GM12878 (cell line): ENCODE measurements at regions not wholly inside any gene's neighbourhood (a gene's known extent, or its start where the extent isn't known, plus 50 kb on each side); places are given as distances from the start of the nearest gene placed in this dataset.

Source experiments
- ATAC-seq: fragments of 200-7000 bp; cut with Tn5 transposase; 3 replicates; pipeline ENCODE4 v1.9.1; 2020; ENCODE audit warnings: mild to moderate bottlenecking, moderate library complexity
- BruUV-seq: library from RNA; stranded (reverse); fragments of 400-500 nt; replicated peaks from 2 replicates; lab custom pipeline; 2021; lab: Mats Ljungman, UMichigan
- CTCF ChIA-PET: fragments of 300-600 bp; sonication (Branson Sonifier 250); formaldehyde crosslinking; extraction: SDS; loops from one replicate; lab custom pipeline; 2021; ENCODE audit warnings: inconsistent platforms; lab: Yijun Ruan, JAX
- POLR2A ChIA-PET: fragments of 350-600 bp; formaldehyde crosslinking; extraction: SDS; loops from one replicate; lab custom pipeline; 2021; ENCODE audit warnings: inconsistent platforms; lab: Charles Lee
- RAD21 ChIA-PET: fragments of 300-600 bp; sonication (Branson Sonifier 250); formaldehyde crosslinking; loops from one replicate; lab custom pipeline; 2023; ENCODE audit warnings: antibody characterized with exemption; ENCODE audit not compliant: unreplicated experiment; lab: Charles Lee
- SMC1A ChIA-PET: fragments of 300-600 bp; sonication (Branson Sonifier 250); formaldehyde crosslinking; loops from one replicate; lab custom pipeline; 2023; ENCODE audit not compliant: unreplicated experiment, uncharacterized antibody; lab: Charles Lee
- DNase-seq: peaks from one replicate; pipeline ENCODE4 v3.0.0-alpha.2; 2011; ENCODE audit warnings: low read depth, low spot score
- FAIRE-seq: peaks from 3 replicates; lab custom pipeline; 2011; peaks lifted over from hg19 to GRCh38; lab: Jason Lieb, UNC
- H2AFZ ChIP-seq: 2 replicates; pipeline ENCODE4 v1.6.0; 2011; ENCODE audit warnings: low read depth, low read length, control low read depth; ENCODE audit not compliant: control insufficient read depth
- H3K27ac ChIP-seq: 2 replicates; pipeline ENCODE4 v1.5.1; 2011; ENCODE audit warnings: control low read depth; ENCODE audit not compliant: control insufficient read depth, insufficient read depth
- H3K27me3 ChIP-seq, 2 experiments: replicated peaks in 1 of 2; 2 replicates each; pipeline versions ENCODE4 v1.6.0 to v1.6.1; 2011; ENCODE audit warnings: low read length in 1 of 2; ENCODE audit not compliant: control insufficient read depth in 2 of 2, insufficient read depth in 2 of 2
- H3K36me3 ChIP-seq, 2 experiments: 2 replicates each; pipeline ENCODE4 v1.5.1; 2011; ENCODE audit warnings: low read length in 1 of 2; ENCODE audit not compliant: control insufficient read depth in 2 of 2, insufficient read depth in 2 of 2
- H3K4me1 ChIP-seq: 2 replicates; pipeline ENCODE4 v1.6.1; 2011; ENCODE audit warnings: mild to moderate bottlenecking, low read length, moderate library complexity, mixed read lengths; ENCODE audit not compliant: control insufficient read depth, insufficient read depth
- H3K4me2 ChIP-seq: 2 replicates; pipeline ENCODE4 v1.6.0; 2011; ENCODE audit warnings: control low read depth; ENCODE audit not compliant: control insufficient read depth, insufficient read depth
- H3K4me3 ChIP-seq: fragments of 200-600 bp; sonication (generic); 2 replicates; pipeline ENCODE4 v1.5.1; 2016
- H3K79me2 ChIP-seq: 2 replicates; pipeline ENCODE4 v1.6.0; 2011; ENCODE audit warnings: low read length; ENCODE audit not compliant: control insufficient read depth, insufficient read depth
- H3K9ac ChIP-seq: 2 replicates; pipeline ENCODE4 v1.8.0; 2011; ENCODE audit warnings: low read length, control low read depth, mixed read lengths; ENCODE audit not compliant: control insufficient read depth, insufficient read depth
- H3K9me3 ChIP-seq: replicated peaks from 3 replicates; pipeline ENCODE4 v1.5.1; 2011; ENCODE audit warnings: mild to moderate bottlenecking, low read length; ENCODE audit not compliant: control insufficient read depth, insufficient read depth
- H4K20me1 ChIP-seq: 2 replicates; pipeline ENCODE4 v1.6.0; 2011; ENCODE audit not compliant: control insufficient read depth, insufficient read depth
- BHLHE40 ChIP-seq, 2 experiments: fragments of 450-650 bp in 1 of 2; IDR thresholded peaks; 2 replicates each; pipeline ENCODE4 v1.6.1; 2011 to 2017; ENCODE audit warnings: low read depth in 2 of 2, borderline replicate concordance in 1 of 2, improper control_type of control experiment in 1 of 2, low read length in 1 of 2, mild to moderate bottlenecking in 1 of 2
- GABPA ChIP-seq: IDR thresholded peaks from 2 replicates; pipeline ENCODE4 v1.6.1; 2014; ENCODE audit warnings: antibody characterized with exemption, low read depth, mild to moderate bottlenecking, inconsistent platforms
- IRF4 ChIP-seq: IDR thresholded peaks from 2 replicates; pipeline ENCODE4 v1.6.1; 2011; ENCODE audit warnings: low read depth, low read length
- JUNB ChIP-seq: IDR thresholded peaks from 2 replicates; pipeline ENCODE4 v1.6.1; 2016; ENCODE audit warnings: antibody characterized with exemption, mild to moderate bottlenecking
- STAT3 ChIP-seq: IDR thresholded peaks from 2 replicates; pipeline ENCODE4 v1.6.1; 2011; ENCODE audit warnings: low read depth, low read length, improper control_type of control experiment
- ZBED1 ChIP-seq: IDR thresholded peaks from 2 replicates; pipeline ENCODE4 v1.6.1; 2016; ENCODE audit warnings: borderline replicate concordance
- WGBS: methylation state at CpG from one replicate; pipeline ENCODE4 v1.1.6; 2016; ENCODE audit warnings: low lambda C conversion rate; ENCODE audit not compliant: insufficient replicate concordance, insufficient coverage; ENCODE audit errors: missing lambda C conversion rate; 5-methylcytosine and 5-hydroxymethylcytosine counted together
- in situ Hi-C: fragments of 300-500 bp; cut with MboI; formaldehyde crosslinking; loops from 9 replicates; pipeline ENCODE4 v1.14.3; 2018; ENCODE audit warnings: mixed read lengths
- intact Hi-C: fragments of 100-400 bp; cut with micrococcal nuclease; formaldehyde crosslinking; loops from one replicate; pipeline ENCODE4 v1.14.2; 2022; ENCODE audit not compliant: unreplicated experiment

DNA sequence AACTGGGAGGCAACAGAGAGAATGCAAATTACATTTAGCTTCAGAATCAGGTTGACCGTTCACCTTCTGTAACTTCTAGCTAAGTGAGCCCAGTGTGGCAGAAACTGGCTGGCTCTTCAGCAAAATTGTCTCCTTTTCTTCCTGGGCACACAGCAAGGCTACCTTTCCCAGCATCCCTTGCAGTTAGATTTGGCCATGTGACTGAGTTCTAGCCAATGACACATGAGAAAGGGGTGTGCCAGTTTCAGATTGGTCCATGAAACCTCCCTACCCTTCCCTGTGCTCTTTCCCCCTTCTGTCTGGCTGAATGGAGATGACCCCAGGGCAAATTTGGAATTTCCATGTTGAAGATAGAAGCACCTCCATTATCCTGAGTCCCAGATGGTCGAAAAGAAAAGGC lies 72.5 kb upstream of the SMIM23 start:
- WGBS, result 34% methylated on average over 2 of the region's 2 CpGs
- Histone ChIP-seq H3K4me1 (no peaks in the 10 kb centered on the region), H3K9ac (no peak overlapping the region), H3K9me3 (no peaks in the 10 kb centered on the region; the same call in 2 of the 3 replicates), H3K27me3 (peaks cover 2 to 4% of the 10 kb centered on the region in 2 experiments; a peak in 2 of 4 replicates), H3K27ac (no peak overlapping the region), H3K79me2 (no peaks in the 10 kb centered on the region), H3K4me2 (no peak overlapping the region), H2AFZ (no peak overlapping the region), H3K4me3 (no peak overlapping the region), H4K20me1 (no peaks in the 10 kb centered on the region), H3K36me3 (no peaks in the 10 kb centered on the region)
- SMC1A ChIA-PET, result no interaction called here
- POLR2A ChIA-PET, result no interaction called here
- RAD21 ChIA-PET, result no interaction called here
- in situ Hi-C loops, result no loop called here
- CTCF ChIA-PET, result no interaction called here
- intact Hi-C loops, result no loop called here
- no TSS peak for BruUV-seq
- DNase-seq (no peak), FAIRE-seq (no peak), ATAC-seq (no peak)
- TF ChIP-seq STAT3 (no peak), ZBED1 (no peak), IRF4 (no peak), JUNB (no peak), GABPA (no peak)

DNA sequence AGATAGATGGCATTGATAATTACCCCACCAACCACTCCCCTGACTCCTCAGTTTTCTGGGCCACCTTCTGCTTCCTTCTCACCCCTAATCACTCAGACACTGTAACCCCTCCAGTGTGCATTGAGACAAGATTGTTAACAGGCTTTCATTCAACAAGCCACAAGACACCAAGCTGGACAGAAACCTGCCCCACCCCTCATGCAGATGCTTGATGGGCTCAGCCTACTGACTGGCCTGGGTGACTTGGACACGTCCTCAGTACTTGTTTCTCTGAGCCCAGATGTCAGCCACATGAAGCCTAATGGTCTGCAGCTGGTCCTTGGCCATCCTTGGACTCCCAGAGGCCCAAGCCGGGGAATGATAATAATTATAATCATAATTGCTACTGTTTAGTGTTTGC lies 71.4 kb upstream of the SMIM23 start:
- in situ Hi-C loops, result no loop called here
- TF ChIP-seq BHLHE40 (IDR thresholded peaks at IDR 0.05; ENCODE audit: borderline replicate concordance in 1 of 2, low read depth in 2 of 2, low read length in 1 of 2), result no peak
- RAD21 ChIA-PET, result no interaction called here

More for the DNA sequence above, 71.4 kb upstream of the SMIM23 start:
- DNase-seq, result no peak
- Histone ChIP-seq H2AFZ (no peak overlapping the region), H3K4me2 (no peak overlapping the region), H3K4me1 (no peaks in the 10 kb centered on the region), H3K27me3 (peaks cover 2 to 4% of the 10 kb centered on the region in 2 experiments; a peak in 2 of 4 replicates), H3K9ac (no peak overlapping the region), H3K79me2 (no peaks in the 10 kb centered on the region), H3K36me3 (no peaks in the 10 kb centered on the region), H3K4me3 (no peak overlapping the region), H3K9me3 (no peaks in the 10 kb centered on the region; the same call in 2 of the 3 replicates), H3K27ac (no peak overlapping the region), H4K20me1 (no peaks in the 10 kb centered on the region)
- no TSS peak for BruUV-seq
- FAIRE-seq, result no peak
- WGBS, result 0% methylated on average over 2 of the region's 2 CpGs
- POLR2A ChIA-PET, result no interaction called here
- intact Hi-C loops, result no loop called here
- ATAC-seq, result no peak
- CTCF ChIA-PET, result no interaction called here
- SMC1A ChIA-PET, result no interaction called here
